ENCODE measurements at regions not wholly inside any gene's neighbourhood (a gene's known extent, or its start where the extent isn't known, plus 50 kb on each side); places are given as distances from the start of the nearest gene placed in this dataset.

DNA sequence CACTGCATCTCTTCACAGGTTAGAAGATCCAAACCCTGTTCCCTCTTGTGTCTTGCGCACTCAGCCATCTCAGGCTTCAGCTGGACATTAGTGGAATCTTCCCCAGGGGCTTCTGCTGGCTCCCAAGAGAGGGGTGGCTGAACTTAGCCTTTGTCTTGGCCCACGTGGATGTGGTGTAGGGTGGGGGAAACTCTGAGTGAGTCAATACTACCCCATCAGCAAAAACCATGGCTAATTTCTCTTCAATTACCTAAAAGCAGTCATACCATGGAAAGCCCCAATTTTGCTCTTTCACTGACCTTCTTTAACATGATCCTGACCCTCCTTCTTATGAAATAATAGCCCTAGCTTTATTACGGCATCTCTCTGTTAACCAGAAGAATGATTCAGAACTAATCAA is 72.5 kb upstream of the RAB3GAP2 start:
- no peak overlapping the region for H3K27ac ChIP-seq (ENCODE audit: low read length)
- intact Hi-C loops (cut with micrococcal nuclease; ENCODE audit: unreplicated experiment) = no loop called here
- H3K27me3 ChIP-seq (ENCODE audit: control insufficient read depth, insufficient read depth, low read length) = peaks cover 5% of the 10 kb centered on the region; the same call in 1 of the 2 replicates
- H3K4me3 ChIP-seq (ENCODE audit: low read depth in 2 of 2, low read length in 2 of 2) = no peak overlapping the region
- no peak for TF ChIP-seq CTCF (IDR thresholded peaks at IDR 0.05)
- no peak for TF ChIP-seq POLR2AphosphoS5 (IDR thresholded peaks at IDR 0.05; ENCODE audit: low read depth, low read length)
- no peak for TF ChIP-seq SIN3A (IDR thresholded peaks at IDR 0.05; ENCODE audit: borderline replicate concordance, insufficient read depth, low read depth, low read length)
- TF ChIP-seq TCF7L2 (IDR thresholded peaks at IDR 0.05; ENCODE audit: low read depth, low read length) = no peak
- no peak for TF ChIP-seq REST (IDR thresholded peaks at IDR 0.05; ENCODE audit: insufficient read depth in 1 of 2, low read depth in 2 of 2, low read length in 1 of 2)
- no TSS peak for BruUV-seq (replicated peaks)
- ATAC-seq (no peak), DNase-seq (ENCODE audit: low read depth, low spot score) (no peak)
- in situ Hi-C loops (cut with HindIII; ENCODE audit: low pct_unique_long_range_greater_than_20kb, low sequenced_read_pairs) = no loop called here
- no peaks in the 10 kb centered on the region for H3K4me1 ChIP-seq (ENCODE audit: control insufficient read depth, insufficient read depth, low read length)
- CTCF ChIA-PET = no interaction called here
- H3K9me3 ChIP-seq (ENCODE audit: control insufficient read depth, insufficient read depth, low read depth, low read length) = no peaks in the 10 kb centered on the region
- no peaks in the 10 kb centered on the region for H3K36me3 ChIP-seq (ENCODE audit: control insufficient read depth, insufficient read depth, low read length)
- POLR2A ChIA-PET = no interaction called here

DNA sequence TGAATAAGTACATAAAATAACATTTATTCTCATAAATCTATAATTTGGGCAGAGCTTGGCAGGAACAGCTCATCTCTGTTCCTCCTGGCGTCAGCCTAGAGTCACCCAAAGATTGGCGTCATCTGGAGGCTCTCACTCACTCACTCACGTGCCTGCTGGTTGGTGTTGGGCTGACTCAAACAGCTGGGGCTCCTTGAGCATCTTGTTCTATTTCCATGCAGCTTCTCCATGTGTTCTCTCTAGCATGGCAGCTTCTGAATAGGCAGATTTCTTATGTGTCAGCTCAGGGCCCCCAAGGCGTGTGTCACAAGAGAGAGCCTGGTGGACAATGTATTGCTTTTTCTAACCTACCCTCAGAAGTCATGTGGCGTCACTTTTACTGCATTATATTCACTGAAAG is 70.6 kb upstream of the RAB3GAP2 start:
- no peaks in the 10 kb centered on the region for H3K36me3 ChIP-seq (ENCODE audit: control insufficient read depth, insufficient read depth, low read length)
- H3K4me3 ChIP-seq (ENCODE audit: low read depth in 2 of 2, low read length in 2 of 2) = no peak overlapping the region
- BruUV-seq (replicated peaks) = no TSS peak
- no peak overlapping the region for H3K27ac ChIP-seq (ENCODE audit: low read length)
- ATAC-seq (no peak), DNase-seq (ENCODE audit: low read depth, low spot score) (no peak)
- in situ Hi-C loops (cut with HindIII; ENCODE audit: low pct_unique_long_range_greater_than_20kb, low sequenced_read_pairs) (no loop called here), intact Hi-C loops (cut with micrococcal nuclease; ENCODE audit: unreplicated experiment) (no loop called here)
- POLR2A ChIA-PET = no interaction called here
- H3K27me3 ChIP-seq (ENCODE audit: control insufficient read depth, insufficient read depth, low read length) = no peaks in the 10 kb centered on the region
- H3K9me3 ChIP-seq (ENCODE audit: control insufficient read depth, insufficient read depth, low read depth, low read length) = no peaks in the 10 kb centered on the region
- TF ChIP-seq REST (IDR thresholded peaks at IDR 0.05; ENCODE audit: insufficient read depth in 1 of 2, low read depth in 2 of 2, low read length in 1 of 2) (no peak), POLR2AphosphoS5 (IDR thresholded peaks at IDR 0.05; ENCODE audit: low read depth, low read length) (no peak)
- H3K4me1 ChIP-seq (ENCODE audit: control insufficient read depth, insufficient read depth, low read length) = no peaks in the 10 kb centered on the region
- CTCF ChIA-PET = no interaction called here
